HG02943 (cell line): ENCODE measurements at regions not wholly inside any gene's neighbourhood (a gene's known extent, or its start where the extent isn't known, plus 50 kb on each side); places are given as distances from the start of the nearest gene placed in this dataset.

ENCODE experiments used
- ATAC-seq: cut with Tn5 transposase; IDR thresholded peaks from one replicate; pipeline ENCODE4 v1.9.1; 2021; ENCODE audit warnings: mild to moderate bottlenecking, low read depth, moderate library complexity; ENCODE audit not compliant: unreplicated experiment

DNA sequence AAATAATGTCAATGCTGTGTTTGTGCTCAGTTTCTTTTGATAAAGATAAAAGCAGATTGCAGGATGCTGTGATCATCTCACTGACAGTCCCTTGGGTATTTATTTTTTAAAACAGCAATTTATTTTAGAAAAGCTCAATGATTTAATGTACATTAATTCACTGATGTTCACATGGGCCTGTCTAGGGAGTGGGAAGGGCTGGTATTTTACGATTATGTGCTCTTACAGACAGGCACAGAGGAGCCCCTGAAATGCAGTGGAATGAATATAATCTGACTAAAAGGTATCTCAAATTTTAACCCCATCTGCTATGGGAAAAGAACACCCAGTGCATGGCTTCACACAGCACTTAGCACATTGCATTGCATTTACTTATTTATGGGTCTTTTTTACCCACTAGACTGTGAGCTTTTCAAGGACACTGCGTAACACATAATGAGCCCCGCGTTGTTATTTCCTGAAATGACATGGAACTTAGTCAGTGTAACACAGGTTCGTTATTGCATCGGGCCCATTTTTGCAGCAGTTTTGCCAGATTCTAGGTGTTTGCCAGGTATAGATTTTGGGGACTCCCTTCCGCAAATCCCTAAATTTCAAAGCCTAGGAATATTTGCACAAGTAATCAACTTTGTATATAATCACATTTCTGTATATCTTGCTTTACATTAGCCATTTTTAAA is 425.3 kb upstream of the FBXO33 start:
- ATAC-seq = no peak

DNA sequence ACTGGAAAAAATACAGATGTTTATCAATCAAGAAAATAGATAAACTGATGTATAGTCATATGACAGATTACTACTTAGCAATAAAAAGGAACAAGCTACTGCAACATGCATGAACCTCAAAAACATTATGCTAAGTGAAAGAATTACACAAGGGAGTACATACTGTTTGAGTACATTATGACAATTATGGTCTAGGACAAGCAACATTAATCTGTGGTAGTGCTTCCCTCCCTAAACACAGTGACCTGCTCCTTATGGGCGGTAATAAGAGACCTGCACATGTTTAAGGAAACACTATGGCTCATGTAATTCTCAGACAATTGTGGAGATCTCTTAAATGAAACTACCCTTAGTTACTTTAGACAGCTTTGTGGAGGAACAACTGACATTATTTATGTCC is 421.2 kb upstream of the FBXO33 start:
- no peak for ATAC-seq

DNA sequence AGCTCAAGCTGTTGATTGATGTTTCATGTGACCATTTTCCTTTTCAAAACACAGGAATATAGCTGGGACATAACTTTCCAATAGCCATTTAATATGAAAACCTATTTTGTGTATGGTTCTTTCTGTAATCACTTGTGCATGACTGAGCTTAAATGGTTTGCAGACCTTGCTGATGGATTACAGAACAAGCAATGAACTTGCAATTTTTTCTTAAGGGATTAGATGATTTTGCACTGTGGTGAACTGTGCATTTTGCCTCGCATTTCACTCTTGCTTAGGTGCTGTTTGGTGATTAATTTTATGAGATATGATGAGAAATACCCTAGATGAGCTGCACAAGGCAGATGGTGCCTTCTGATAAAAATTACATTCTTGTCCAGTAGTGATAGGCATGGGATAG is 419.0 kb upstream of the FBXO33 start:
- ATAC-seq = no peak

DNA sequence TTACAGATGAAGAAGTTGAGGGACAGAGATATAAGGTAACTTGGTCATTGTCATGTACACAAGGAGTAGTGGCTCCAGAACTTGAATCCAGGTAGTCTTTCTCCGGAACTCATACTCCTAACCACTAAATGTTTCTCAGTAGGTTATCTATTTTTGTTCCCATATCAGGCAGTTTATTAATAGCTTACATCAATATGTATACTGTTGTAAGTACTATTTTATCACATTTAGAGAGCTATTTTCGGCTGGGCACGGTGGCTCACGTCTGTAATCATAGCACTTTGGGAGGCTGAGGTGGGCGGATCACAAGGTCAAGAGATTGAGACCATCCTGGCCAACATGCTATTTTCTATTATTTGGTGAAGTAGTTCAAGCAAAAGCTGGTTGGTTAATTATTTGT is 415.6 kb upstream of the FBXO33 start:
- ATAC-seq = no peak

DNA sequence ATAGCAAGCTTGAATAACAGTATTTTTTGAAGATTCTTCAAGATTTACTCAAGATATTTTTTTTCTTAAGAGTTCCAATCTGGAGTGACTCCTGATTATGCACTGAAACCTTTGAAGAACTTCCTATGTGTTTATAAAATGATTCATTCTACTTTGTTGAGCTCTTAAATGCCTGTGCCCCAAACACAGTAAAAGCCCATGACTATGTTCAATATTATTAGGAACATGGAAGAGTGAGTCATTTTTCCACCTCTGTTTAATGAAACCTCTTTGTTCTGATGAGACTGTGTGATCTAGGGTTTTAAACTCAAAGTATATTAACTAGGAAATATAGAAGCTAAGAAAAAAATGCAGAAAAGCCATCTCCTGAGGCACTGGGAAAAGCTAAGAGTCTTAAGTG is 415.0 kb upstream of the FBXO33 start:
- ATAC-seq = no peak

DNA sequence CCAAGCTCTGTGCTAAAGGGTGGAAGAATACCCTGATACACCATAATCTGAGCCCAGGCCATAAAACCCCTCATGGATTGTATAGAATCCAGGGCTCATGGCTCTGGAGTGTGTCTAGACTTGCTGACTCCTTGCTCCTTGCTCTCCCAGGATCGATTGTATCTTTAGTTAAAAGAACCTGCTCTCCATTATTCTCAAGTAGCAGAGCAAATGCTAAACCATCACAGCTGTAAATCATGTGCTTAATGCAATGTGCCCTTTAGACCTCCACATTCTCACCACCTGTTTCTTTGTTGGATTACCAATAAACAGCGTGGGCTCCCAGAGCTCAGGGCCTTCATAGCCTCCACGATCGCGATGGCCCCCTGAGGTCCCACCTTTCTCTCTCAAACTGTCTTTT is 411.6 kb upstream of the FBXO33 start:
- ATAC-seq = no peak

DNA sequence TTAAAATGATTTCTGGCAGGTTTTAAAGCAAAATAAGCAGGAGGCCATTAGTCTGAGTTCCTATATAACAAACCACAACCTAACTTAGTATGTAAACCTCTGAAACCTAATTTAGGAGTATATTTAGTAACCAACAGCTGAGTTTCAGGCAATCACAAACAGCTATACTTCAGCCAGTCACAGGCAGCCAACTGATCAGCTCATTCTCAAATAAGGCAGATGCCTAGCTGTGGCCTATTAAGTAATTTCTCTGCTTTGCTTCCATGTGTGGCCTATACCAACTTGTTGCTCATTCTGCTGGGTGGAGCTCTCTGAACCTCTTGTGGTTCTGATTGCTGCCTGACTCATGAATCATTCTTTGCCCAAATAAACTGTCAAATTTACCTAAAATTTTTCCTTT is 408.9 kb upstream of the FBXO33 start:
- no peak for ATAC-seq

DNA sequence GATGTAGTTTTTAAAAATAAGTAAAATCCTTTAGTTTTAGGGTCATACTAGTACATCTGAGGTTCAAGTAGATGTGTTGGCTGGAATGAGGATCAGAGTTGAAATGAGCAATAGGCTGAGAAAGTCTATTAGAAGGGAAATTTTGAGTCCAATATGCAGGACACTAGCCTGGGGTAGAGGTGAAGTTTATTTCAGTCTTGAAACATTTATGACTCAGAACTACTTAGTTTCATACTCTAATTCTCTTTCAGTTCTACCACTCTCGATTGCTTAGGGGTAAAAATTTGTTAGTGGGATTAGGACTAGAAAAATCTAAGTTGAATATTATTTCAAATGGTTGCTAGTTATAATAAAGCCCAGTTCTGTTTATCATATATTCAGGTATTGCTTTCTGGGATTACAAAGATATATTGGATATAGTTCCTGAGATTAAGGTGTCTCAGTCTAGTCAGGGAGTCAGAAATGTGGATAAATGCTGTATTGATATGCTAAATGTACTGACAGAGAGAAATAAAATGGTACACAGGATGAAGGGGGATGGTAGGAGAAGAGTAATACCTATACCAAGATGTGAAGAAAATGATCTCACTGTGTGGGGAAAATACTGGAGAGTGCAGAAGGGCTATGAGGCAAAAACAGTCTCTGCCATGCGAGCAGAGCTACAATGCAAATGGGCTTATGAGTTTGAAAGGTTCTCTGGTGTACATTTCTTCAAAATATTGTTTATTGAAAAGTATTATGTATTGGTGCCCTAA is 395.8 kb upstream of the FBXO33 start:
- peak; percentile 95 for ATAC-seq

DNA sequence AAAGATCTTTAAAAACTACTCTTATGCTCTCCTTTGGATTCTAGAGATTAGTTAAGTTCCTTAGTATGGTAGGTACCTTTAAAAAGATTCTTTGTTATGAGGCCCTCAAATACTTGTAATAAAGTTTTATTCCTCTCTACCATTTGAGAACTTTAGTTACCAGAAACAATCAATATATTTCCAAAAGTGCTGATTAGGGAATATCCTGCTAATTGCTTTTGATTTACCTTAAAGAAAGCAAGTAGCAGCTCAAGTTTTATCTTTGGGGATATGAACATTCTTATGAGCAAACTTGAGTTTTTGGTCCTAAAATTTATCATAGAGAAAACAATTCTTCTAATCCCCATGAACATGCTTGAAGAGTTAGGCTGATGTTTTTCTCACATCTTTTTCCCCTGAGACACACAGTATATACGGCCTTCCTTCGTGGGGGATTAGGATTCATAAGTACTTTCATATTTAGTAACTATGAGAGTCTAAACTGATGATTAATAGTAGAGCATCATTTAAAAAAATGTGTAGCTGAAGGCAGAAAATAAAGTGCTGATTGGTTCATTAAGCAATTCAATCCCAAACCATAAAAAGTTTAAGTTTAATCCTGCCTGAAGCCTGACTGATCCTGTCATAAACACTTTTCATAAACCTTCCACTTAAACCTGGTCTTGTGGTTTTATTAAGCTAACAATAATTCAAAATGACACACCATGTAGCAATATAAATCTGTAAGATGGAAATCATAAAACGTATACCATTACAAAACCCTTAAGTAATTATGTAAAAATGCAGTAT is 380.5 kb upstream of the FBXO33 start:
- ATAC-seq = no peak

DNA sequence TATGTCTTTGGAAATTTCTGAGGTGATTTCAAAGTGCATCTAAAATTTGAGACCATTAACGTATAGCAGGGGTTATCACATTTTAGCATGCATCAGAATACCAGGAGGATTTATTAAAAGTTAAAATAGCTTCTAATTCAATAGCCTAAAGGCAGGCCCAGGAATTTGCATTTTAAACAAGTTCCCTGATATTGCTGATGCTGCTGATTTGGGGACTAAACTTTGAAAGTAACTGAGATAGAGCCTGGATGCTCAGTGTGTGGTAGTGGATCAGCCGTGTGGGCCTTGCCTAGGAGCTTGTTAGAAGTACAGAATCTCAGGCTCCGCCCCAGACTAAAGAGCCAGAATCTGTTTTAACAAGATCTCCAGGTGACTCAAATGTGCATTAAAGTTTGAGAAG is 375.0 kb upstream of the FBXO33 start:
- ATAC-seq = no peak

DNA sequence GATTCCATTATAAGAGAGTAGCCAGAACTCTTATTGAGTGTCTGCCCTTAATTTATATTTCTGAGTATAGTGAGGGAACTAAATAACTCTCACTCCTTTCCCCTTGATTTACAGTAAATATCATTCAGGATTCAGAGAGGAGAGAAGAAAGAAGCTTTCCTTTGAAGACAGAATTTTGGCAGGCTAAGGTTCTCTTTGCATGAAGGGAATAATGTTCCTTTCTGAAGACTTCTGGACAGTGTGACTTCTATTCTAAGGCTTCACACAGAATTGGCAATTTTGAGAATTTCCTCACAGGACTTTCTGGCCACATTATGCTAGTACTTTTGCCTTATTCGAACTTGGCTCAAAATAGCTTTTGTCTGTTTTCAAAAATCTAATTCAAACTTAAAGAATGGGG is 352.2 kb upstream of the FBXO33 start:
- no peak for ATAC-seq

DNA sequence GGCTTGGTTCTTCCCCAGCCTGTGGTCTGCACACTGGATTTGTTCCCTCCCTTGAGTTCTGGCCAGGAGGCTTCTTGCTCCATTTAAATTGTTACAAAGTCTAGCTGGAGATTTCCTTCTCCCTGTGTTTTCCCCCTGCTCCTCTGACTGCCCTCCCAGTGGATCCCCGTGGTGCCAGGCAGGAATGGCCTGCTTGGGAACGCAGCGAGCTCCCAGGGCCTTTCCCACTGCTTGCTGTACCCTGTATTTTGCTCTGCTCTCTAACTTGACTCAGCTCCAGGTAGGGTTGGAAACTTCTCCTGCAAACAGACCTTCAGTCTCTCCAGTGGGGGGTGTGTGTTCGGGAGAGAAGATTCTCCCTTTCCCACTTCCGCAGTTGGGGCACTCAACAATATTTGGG is 349.2 kb upstream of the FBXO33 start:
- ATAC-seq = no peak

DNA sequence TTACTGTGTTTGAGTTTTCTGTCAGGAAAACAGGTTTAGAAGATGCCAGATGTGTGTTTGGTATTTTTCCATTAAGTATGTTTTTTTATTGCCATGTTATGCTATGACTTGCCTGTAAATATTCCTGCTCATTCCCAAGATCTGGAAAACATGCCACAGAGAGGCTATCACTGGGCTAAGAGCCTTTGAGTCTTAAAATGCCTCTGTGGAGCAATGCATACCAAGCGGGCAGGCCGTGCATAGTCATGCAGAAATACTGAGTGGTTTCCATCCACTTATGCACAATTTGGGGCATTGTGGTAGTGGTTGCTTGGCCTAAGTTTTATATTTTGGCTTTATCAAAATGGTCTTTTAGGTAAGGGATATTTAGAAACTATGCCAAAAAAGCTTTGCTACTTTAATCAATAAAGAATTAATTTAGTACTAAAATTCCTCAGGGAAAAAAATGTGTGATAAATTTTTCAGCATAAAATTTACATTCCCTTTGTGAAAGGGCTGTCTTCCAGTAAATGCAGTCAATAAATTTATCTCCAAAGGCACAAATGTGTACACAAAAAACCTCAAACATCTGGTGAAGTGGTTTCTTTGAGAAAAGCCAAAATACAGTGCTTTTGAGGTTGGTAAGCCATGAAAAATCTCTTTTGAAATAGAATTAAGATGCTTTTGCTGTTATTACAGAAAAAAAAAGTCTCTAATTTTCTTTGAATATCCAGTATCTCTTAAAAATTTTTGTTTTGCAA is 341.3 kb upstream of the FBXO33 start:
- ATAC-seq = no peak

DNA sequence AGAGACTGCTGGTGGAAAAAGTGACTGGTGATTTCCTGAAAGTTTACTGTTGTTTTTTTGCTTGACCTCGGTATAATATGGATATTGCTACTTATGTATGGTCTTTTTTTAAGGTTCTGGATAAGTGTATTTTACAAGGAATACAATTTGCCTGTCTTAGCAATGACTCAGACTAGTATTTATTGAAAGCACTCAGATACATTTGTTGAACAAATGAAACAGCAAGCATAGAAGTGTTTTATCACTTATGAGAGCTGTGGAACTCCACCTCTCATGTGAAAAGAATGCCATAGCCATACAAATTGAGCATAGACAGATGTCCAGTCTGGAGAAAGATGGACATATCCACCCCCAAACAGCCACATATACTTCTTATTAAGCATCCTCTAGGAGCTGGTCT is 340.4 kb upstream of the FBXO33 start:
- no peak for ATAC-seq

DNA sequence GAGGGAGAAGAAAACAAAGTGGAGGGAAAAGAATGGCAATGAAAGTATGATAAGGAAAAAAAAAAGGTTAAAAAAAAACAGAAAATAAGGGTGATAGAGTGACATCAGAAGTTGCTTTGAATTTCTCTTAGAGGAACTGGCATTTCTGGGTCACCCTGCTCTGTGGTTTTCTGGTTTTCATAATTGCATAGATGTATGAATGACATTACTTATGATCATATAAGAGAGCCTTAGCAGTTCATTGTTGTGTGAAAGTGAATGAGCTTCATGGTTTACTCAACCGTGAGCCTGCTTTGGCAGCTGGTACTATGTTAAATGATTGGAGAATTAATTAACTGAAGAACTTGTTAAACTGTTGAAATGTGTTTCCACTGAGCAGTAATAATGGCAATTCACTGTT is 336.4 kb upstream of the FBXO33 start:
- ATAC-seq = no peak

DNA sequence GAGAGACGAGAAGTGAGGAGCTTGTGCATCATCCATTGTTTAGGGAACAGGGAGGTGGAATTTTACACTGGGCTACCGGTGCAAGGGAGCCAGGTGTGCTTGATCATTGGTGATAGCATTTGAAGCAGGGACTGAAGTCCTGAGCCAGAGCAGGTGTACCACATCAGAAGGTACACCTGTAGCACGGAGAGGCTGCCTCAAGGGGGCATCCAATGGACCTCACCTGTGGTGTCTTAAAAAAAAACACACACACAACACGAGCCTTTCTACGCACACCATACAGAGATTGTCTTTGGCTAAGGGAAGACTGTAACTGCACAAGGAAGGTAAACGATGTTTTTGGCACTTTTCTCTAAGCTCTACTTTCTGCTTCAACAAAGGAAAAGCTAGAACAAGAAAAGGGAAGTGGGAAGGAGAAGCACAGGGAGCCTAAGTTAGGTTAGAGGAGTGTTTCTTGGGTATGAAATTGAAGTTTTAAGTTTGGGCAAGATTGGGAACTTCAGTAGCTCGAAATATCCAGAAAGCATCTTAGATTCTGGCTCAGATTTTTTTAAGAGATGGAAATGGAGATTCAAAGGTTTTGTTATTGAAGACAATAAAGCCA is 334.3 kb upstream of the FBXO33 start:
- no peak for ATAC-seq

DNA sequence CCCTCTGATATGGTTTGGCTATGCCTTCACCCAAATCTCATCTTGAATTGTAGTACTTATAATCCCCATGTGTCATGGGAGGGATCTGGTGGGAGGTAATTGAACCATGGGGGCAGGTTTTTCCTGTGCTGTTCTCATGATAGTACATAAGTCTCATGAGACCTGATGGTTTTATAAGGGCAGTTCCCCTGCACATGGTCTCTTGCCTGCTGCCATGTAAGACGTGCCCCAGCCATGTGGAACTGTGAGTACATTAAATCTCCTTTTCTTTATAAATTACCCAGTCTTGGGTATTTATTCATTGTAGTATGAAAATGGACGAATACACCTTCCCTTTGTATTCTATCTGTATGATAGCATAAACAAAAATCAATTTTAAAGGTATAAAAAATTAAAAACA is 333.4 kb upstream of the FBXO33 start:
- ATAC-seq = no peak

DNA sequence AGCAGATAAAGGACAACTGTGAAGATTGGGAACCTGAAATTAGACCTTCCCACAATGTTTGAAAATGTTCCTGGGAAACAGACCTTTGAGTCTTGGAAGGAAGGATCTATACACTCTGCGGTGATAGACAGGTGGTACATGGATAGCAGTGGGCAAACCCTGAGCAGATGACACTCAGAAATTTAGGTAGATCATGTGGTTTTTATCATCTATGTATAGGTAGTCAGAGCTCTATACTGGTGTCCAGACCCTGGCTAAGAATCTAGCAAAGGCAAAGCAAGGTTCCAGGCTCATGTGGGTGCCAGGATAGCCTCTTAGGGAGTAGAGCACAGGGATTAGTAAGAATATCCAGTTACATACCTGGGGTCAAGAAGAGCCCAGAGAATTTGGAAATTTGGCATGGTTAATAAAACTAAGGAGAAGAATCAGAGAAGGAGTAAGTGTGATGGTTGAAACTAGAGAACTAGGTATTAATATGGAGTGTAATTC is 331.2 kb upstream of the FBXO33 start:
- ATAC-seq = peak; percentile 16

DNA sequence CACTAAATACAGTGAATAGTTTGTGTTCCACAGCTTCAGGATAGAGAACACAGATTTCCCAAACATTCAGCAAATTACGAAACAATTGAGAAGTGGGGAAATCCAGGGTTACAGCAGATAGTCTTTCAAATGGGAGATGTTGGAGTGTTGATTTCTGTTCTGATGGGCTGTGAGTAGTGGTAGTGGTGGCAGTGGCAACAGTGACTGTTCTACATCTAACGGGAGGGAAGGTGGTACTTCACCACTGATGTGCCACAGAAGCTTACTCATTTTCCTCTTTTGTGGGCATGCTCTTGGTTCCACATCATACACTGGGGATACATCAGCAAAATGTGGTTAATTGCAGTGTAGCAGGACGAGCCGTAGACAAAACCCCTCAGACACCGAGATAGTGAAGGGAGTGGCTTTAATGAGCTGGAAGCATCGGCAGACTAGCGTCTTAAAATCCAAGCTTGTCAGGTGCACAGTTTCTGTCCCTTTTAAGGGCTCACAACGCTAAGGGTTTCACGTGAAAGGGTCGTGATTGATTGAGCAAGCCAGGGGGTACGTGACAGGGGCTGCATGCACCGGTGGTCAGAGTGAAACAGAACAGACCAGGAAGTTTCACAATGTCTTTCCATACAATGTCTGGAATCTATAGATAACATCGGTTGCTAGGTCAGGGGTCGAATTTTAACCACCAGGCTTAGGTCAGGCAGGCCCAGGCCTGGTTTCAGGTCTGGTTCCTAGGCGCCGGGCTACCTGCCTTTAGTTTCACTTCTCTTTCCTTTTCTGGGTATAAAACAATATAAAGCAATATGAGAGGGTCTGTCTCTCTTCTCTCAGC is 330.6 kb upstream of the FBXO33 start:
- peak; percentile 62 for ATAC-seq
